Glutamatergic neuron (in vitro differentiated cells): ENCODE measurements at regions not wholly inside any gene's neighbourhood (a gene's known extent, or its start where the extent isn't known, plus 50 kb on each side); places are given as distances from the start of the nearest gene placed in this dataset.
"Not testable (repeated sequence)": the region's sequence is repeated elsewhere in the genome, so short reads cannot be mapped to it uniquely, and the experiment has no call there.

Source experiments
- DNase-seq: peaks from one replicate; pipeline ENCODE4 v3.0.0; 2022
- H3K27ac Mint-ChIP-seq: one replicate; pipeline ENCODE4 v1.8.0; 2020; ENCODE audit warnings: mild to moderate bottlenecking, mixed read lengths, inconsistent platforms; ENCODE audit not compliant: unreplicated experiment
- H3K27me3 Mint-ChIP-seq: one replicate; pipeline ENCODE4 v1.8.0; 2020; ENCODE audit warnings: mild to moderate bottlenecking, moderate library complexity, mixed read lengths, inconsistent platforms; ENCODE audit not compliant: unreplicated experiment
- H3K36me3 Mint-ChIP-seq: one replicate; pipeline ENCODE4 v1.8.0; 2020; ENCODE audit warnings: mild to moderate bottlenecking, mixed read lengths, inconsistent platforms; ENCODE audit not compliant: unreplicated experiment
- H3K4me1 Mint-ChIP-seq: one replicate; pipeline ENCODE4 v1.8.0; 2020; ENCODE audit warnings: mild to moderate bottlenecking, low read depth, mixed read lengths, inconsistent platforms; ENCODE audit not compliant: unreplicated experiment
- H3K4me3 Mint-ChIP-seq: one replicate; pipeline ENCODE4 v1.8.0; 2020; ENCODE audit warnings: mild to moderate bottlenecking, mixed read lengths, inconsistent platforms; ENCODE audit not compliant: unreplicated experiment
- H3K9me3 Mint-ChIP-seq: one replicate; pipeline ENCODE4 v1.8.0; 2020; ENCODE audit warnings: mild to moderate bottlenecking, moderate library complexity, mixed read lengths, inconsistent platforms; ENCODE audit not compliant: unreplicated experiment
- CTCF ChIP-seq: fragments of 200-600 bp; sonication (generic); IDR thresholded peaks from one replicate; pipeline ENCODE4 v1.5.0; 2021; ENCODE audit not compliant: partially characterized antibody, unreplicated experiment

GRCh38 chr7:106450716-106451115 is 165.9 kb upstream of the NAMPT start:
- no peak for TF ChIP-seq CTCF
- no peak overlapping the region for H3K4me3 Mint-ChIP-seq
- peaks cover 11% of the 10 kb centered on the region for H3K36me3 Mint-ChIP-seq
- no peak for DNase-seq
- H3K27me3 Mint-ChIP-seq, result no peaks in the 10 kb centered on the region
- H3K4me1 Mint-ChIP-seq, result no peaks in the 10 kb centered on the region
- H3K27ac Mint-ChIP-seq, result no peak overlapping the region
- no peaks in the 10 kb centered on the region for H3K9me3 Mint-ChIP-seq

DNA sequence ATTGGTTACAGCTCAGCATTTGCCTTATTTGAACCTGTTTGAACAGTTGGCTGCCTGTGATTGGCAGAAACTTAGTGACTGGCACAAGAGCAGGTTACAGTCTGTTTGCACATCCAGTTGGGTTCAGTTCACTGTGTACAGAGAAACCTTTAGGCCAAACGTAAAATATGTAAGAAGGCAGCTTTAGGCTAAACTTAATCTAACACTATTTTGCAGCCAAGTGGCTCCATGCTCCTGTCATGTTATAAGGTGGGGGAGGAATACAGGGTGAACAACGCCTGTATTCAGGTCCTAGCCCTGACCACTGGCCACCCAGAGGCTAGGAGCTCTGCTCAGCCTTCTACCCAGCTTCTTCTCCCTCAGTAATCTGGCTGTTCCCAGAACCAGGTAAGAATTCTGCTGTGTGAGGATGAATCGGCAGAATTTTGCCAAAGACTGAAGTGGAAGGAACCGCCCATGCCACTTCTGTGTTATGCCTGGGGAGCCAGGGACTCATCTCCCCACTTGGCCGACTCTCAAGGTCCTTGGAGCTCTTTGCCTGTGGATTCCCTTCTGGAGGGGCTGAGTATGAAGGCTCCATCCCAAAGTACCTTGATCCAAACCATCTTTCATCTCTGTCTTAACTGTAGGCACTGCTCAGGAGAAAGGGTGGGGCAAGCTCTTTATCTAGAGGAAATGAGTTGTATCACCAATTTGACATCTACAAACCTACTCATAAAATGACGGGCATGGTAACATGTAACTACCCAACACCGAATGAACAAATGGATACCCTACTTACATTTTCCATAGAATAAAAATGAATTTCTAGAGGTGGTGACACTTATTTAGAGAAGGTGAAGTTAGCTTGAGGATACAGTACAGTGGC is 164.4 kb upstream of the NAMPT start:
- DNase-seq, result no peak
- H3K4me3 Mint-ChIP-seq, result no peak overlapping the region
- H3K27ac Mint-ChIP-seq, result no peak overlapping the region
- H3K36me3 Mint-ChIP-seq, result peaks cover 10% of the 10 kb centered on the region
- no peaks in the 10 kb centered on the region for H3K9me3 Mint-ChIP-seq
- no peaks in the 10 kb centered on the region for H3K4me1 Mint-ChIP-seq
- no peaks in the 10 kb centered on the region for H3K27me3 Mint-ChIP-seq
- TF ChIP-seq CTCF, result no peak

DNA sequence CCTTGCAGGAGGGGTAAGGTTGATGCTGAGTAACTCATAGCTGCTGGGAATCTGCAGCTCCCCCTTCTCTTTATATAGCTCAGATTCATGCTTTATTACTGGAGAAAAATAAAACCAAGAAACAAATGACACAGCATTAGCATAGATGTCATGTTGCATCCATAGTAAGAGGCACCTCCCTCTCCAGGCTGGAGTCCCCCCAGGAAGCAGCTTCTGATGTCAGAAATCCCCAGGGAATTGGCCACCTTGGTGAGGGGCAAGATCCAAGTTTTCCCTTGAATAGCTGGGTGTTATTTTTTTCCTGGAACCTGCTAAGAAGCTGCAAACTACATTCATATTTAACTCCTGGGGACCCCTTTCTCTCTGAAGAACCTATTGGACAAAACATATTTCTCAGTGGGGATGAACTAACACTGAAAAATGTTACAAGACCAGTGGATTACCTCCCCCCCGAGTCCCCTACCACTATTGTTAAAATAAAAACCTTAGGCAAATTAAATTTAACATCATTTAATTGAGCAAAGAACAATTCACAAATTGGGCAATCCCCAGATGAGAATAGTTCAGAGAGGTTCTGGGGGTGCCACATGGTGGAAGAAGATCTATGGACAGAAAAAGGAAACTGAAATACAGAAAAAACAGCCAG is 163.7 kb upstream of the NAMPT start:
- H3K4me1 Mint-ChIP-seq, result no peaks in the 10 kb centered on the region
- no peaks in the 10 kb centered on the region for H3K27me3 Mint-ChIP-seq
- no peak for DNase-seq
- no peak overlapping the region for H3K27ac Mint-ChIP-seq
- H3K36me3 Mint-ChIP-seq, result peaks cover 10% of the 10 kb centered on the region
- no peaks in the 10 kb centered on the region for H3K9me3 Mint-ChIP-seq
- H3K4me3 Mint-ChIP-seq, result no peak overlapping the region
- TF ChIP-seq CTCF, result no peak

GRCh38 chr7:106447318-106447847 is 162.6 kb upstream of the NAMPT start:
- no peak for TF ChIP-seq CTCF
- Mint-ChIP-seq H3K27ac (no peak overlapping the region), H3K4me1 (no peaks in the 10 kb centered on the region), H3K27me3 (no peaks in the 10 kb centered on the region), H3K4me3 (no peak overlapping the region), H3K36me3 (peaks cover 10% of the 10 kb centered on the region), H3K9me3 (no peaks in the 10 kb centered on the region)
- no peak for DNase-seq

GRCh38 chr7:106445366-106445765 is 160.6 kb upstream of the NAMPT start:
- not testable (repeated sequence) for H3K4me3 Mint-ChIP-seq, H3K36me3 Mint-ChIP-seq, H3K9me3 Mint-ChIP-seq, H3K27ac Mint-ChIP-seq, H3K27me3 Mint-ChIP-seq, H3K4me1 Mint-ChIP-seq, DNase-seq
